NCI-H2196 (cell line): ENCODE measurements at regions not wholly inside any gene's neighbourhood (a gene's known extent, or its start where the extent isn't known, plus 50 kb on each side); places are given as distances from the start of the nearest gene placed in this dataset.
"Not testable (repeated sequence)": the region's sequence is repeated elsewhere in the genome, so short reads cannot be mapped to it uniquely, and the experiment has no call there.

Experiments
- DNase-seq: peaks from one replicate; lab custom pipeline; 2025; ENCODE audit not compliant: unreplicated experiment; lab: John Stamatoyannopoulos, UW

DNA sequence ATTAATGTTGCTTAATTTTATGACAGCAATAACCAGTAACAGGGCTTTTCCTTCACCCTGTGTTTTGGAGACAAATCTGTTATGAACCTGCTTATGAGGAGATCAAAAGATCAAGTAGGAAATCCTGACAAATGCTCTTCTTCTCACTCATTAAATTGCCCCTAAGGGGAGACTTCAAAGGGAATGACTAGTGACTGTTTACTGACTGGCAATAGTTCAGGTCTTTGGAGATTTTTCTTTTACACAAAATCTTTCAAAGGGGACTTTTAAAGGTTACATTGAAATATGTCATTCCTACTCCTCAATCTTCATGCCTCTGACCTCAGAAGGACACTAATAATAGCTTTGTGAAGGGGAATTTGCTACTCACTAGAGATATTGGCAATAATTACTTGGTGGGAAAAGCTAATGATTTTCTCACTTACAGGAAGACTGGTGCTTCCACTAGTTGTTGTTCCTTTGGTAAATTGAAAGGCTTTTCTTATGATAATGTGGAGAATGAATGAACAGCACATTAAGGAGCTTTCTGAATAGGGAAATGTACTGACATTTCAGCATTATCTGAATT, 292.9 kb upstream of the CA10 start:
- no peak for DNase-seq

- DNase-seq, result no peak
These were observed 283.8 kb upstream of the CA10 start for GRCh38 chr17:52442350-52442749.

- no peak for DNase-seq
These were observed 262.1 kb upstream of the CA10 start for GRCh38 chr17:52420555-52421078.

DNA sequence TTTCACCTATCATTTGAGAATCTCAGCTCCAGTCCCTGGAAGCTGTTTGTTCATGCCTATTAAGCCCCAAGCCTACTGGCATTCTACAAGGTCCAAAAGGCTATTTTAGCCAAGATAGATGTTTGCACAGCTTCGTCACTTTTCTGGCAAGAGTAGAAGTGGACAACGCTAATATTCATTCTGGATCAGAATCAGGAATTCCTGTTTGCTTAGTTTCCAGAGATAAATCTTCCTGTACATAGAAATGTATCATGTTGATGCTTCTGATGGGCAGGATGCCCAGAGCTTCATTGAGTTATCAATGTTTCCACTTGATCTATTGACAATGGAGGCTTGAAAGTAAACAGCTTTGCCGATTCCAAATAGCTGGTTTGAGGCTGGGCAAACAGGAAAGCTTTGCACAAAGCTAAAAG, 260.7 kb upstream of the CA10 start:
- DNase-seq, result peak; percentile 91

- DNase-seq, result peak; percentile 57
These were observed 252.3 kb upstream of the CA10 start for GRCh38 chr17:52410781-52411180.

- not testable (repeated sequence) for DNase-seq
These were observed 250.7 kb upstream of the CA10 start for GRCh38 chr17:52409222-52409621.

GRCh38 chr17:52395308-52395707, 236.8 kb upstream of the CA10 start:
- DNase-seq, result no peak

- no peak for DNase-seq
These were observed 231.9 kb upstream of the CA10 start for GRCh38 chr17:52390422-52390821.

- no peak for DNase-seq
These were observed 231.1 kb upstream of the CA10 start for GRCh38 chr17:52389632-52390031.

- no peak for DNase-seq
These were observed 230.4 kb upstream of the CA10 start for GRCh38 chr17:52388941-52389340.

- DNase-seq, result no peak
These were observed 226.2 kb upstream of the CA10 start for GRCh38 chr17:52384695-52385094.

DNA sequence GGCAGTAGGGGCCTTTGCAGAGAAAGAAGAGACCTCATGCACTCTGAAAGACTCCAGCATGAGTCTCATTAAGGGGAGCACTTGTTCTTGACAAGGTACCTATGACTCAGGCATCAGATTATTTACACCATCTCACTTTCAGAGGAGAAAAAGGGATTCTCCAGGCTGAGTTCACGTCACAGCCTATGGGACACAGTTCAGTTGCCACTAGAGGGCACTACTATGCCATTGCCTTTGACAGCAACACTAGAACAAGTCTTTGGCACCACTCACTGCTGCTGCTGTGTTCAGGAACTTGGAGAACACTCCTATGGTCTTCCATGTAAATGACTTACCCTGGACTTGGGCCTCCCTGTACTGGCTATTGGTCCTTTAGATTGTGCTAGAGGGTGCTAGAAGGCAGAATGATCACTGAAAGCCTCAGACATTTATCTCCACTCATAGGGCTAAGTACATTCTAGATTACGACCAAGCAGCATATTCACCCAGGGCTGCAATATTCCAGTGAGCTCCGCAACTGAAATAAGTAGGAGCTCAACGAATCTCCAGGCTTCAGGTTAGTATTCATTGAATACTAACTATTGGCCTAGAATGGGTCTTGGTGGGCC, 225.1 kb upstream of the CA10 start:
- peak; percentile 84 for DNase-seq

GRCh38 chr17:52378860-52379259, 220.3 kb upstream of the CA10 start:
- DNase-seq, result no peak

- no peak for DNase-seq
These were observed 217.6 kb upstream of the CA10 start for GRCh38 chr17:52376137-52376536.

- no peak for DNase-seq
These were observed 210.4 kb upstream of the CA10 start for GRCh38 chr17:52368886-52369285.

GRCh38 chr17:52357854-52358253, 199.3 kb upstream of the CA10 start:
- no peak for DNase-seq

- DNase-seq, result no peak
These were observed 178.3 kb upstream of the CA10 start for GRCh38 chr17:52336796-52337195.

DNA sequence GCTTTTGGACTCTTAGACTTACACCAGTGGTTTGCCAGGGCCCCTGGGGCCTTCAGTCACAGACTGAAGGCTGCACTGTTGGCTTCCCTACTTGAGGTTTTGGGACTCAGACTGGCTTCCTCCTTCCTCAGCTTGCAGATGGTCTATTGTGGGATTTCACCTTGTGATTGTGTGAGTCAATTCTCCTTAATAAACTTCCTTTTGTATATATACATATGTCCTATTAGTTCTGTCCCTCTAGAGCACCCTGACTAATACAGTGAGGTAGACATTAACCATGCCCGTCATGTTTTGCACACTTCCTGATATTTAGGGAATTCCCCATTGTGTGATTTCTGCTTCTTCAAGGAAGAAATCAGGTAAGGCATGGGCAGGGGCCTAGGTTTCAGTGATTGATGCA, 147.8 kb upstream of the CA10 start:
- no peak for DNase-seq

DNA sequence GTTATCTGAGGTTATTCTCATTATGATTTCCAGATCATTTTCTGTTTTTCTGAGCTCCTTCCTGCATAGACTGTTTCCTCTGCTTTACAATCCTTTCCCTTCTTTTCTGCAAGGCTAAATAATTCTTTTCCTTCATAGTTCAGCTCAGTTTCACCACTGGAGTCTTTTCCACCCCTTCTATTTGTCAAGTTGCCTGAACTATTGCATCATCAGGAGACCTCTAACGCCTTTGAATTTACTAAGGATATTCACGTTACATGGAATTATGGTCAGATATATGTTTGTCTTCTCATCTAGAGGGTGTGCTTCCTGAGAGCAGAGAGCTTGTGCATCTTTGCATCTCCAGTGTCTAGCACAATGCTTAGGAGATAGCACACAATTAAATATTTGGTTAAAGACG, 140.4 kb upstream of the CA10 start:
- DNase-seq, result no peak

- DNase-seq, result no peak
These were observed 138.9 kb upstream of the CA10 start for GRCh38 chr17:52297230-52298010.

- no peak for DNase-seq
These were observed 135.8 kb upstream of the CA10 start for GRCh38 chr17:52294301-52294700.

DNA sequence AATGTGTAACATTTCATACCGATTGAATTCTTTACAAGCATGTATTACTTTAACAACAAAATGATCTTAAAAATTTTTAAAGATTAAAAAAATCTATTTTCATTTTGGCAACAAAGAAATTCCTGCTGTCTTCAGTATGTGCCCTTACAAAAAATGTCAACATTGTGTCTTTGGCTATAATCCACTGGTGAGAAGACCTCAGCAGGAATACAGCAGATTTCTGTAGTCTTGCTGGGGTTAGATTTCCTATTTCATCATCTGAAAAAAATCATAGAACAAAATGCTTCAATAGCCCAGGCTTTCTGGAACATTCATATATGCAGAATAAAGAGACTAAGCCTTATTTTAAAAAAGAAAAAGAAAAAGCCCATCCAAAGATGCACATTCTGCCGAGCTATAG, 129.1 kb upstream of the CA10 start:
- no peak for DNase-seq
